CD4-positive, alpha-beta T cell treated with Interferon alpha-2 for 1 hour (primary cell): ENCODE measurements at regions not wholly inside any gene's neighbourhood (a gene's known extent, or its start where the extent isn't known, plus 50 kb on each side); places are given as distances from the start of the nearest gene placed in this dataset.
"Not testable (repeated sequence)": the region's sequence is repeated elsewhere in the genome, so short reads cannot be mapped to it uniquely, and the experiment has no call there.

Source experiments
- DNase-seq, 2 donors: peaks; one replicate each; pipeline ENCODE4 v3.0.0-alpha.2; 2020 to 2022

DNA sequence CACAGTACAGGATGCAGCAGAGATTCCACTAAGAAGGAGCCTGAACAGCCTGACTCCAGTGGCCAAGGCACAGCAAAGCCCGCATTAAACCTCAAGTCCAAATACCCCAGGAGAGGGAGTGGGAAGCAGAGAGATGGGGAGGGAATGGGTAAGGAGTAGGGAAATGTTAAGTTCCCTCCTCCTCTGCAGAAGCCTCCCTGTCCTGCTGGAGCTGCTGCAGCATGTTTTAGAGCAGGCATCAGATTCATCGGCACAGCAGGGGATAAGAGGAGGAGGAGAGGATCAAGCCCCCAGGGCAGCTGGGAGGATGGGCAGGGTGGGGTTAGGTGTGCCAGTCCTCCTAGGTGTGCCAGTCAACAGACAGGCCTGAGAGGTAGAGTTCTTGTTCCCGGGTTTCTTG, 709.7 kb downstream of the PTPRU start:
- no peak for DNase-seq

DNA sequence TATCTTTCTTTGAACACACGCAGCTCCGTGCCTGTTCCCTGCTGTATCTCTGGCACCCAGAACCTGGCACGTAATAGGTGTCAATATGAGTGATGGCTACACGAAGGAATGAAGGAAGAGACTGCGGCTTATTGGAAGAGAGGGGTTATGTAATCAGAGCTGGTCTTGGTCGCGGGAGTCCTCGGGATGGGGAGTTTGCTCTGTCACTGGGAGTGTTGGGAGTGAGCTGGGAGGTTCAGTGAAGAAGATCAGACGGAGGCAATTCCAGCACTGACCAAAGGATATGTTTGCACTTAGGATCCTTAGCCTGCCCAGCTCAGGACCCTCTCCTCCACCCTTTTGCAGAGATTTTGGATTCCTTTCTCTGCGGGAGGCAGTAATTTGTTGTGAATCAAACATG, 709.1 kb downstream of the PTPRU start:
- no peak for DNase-seq

GRCh38 chr1:29944253-29944905, 708.1 kb downstream of the PTPRU start:
- DNase-seq = no peak

DNA sequence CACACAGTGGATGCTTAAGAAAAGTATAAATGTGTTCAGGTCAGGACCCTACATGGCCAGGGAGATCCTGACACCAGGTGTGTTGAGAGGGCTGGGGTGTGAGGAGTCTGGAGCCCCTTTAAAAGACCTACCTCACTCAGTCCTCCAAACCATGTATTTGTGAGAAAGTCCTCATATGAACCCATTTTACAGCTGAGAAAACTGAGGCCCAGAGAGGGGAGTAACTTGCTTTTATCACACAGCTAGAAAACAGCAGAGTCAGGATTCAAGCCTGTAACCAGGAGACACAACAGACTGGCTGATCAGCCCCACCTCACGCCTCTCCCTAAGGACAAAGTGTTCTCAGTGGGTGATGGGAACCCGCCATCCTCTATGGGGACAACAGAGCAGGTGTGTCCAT, 706.7 kb downstream of the PTPRU start:
- DNase-seq = no peak

DNA sequence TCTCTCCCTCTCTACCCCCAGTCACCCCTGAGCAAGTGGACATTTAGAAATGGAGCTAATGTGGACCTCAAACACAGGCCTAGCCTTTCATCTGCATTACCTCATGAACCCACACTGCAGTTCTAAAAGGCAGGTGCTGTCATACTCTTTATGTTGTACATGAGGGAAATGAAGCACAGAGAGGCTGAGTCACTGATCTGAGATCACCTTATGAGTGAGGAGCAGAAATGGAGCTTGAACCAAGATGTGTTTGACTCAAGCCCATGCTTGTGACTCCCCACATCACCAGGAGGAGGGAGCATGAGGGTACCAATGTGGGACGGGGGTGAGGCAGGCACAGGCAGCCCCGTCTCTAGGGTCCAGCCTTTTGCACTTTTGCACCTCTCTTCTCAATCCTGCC, 702.8 kb downstream of the PTPRU start:
- no peak for DNase-seq

GRCh38 chr1:29937356-29937755, 701.0 kb downstream of the PTPRU start:
- DNase-seq = no peak

- no peak for DNase-seq
These were observed 699.8 kb downstream of the PTPRU start for GRCh38 chr1:29936031-29936544.

DNA sequence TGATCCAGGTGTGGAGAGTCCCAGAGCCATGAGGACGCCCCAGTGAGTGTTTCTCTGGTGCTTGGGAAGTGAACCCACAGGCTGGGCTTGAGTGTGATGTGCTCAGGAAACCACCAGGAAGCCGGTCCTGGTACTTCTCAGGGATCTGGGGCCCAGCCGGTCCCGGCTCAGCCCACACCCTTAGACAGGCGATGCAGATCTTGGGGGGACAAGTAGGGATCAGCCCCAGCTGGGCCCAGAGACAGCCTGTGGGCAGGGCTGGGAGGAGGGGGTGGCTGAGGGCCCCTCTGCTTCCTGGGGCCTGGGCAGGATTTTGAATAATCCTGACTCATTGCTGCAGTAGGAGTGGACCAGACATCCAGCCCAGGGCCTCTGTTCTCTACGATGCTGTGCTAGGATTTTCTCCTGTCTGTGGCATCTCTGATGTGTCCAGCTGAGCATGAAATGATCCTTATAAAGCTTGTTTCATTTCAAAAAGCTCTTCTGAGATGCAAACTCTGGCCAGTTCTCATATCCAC, 698.0 kb downstream of the PTPRU start:
- no peak for DNase-seq

GRCh38 chr1:29933067-29933466, 696.7 kb downstream of the PTPRU start:
- no peak for DNase-seq

GRCh38 chr1:29932626-29933025, 696.3 kb downstream of the PTPRU start:
- DNase-seq = no peak

- no peak for DNase-seq
These were observed 695.3 kb downstream of the PTPRU start for GRCh38 chr1:29931477-29932175.

- DNase-seq = no peak
These were observed 688.7 kb downstream of the PTPRU start for GRCh38 chr1:29925058-29925457.

- DNase-seq = no peak
These were observed 687.7 kb downstream of the PTPRU start for GRCh38 chr1:29924017-29924431.

DNA sequence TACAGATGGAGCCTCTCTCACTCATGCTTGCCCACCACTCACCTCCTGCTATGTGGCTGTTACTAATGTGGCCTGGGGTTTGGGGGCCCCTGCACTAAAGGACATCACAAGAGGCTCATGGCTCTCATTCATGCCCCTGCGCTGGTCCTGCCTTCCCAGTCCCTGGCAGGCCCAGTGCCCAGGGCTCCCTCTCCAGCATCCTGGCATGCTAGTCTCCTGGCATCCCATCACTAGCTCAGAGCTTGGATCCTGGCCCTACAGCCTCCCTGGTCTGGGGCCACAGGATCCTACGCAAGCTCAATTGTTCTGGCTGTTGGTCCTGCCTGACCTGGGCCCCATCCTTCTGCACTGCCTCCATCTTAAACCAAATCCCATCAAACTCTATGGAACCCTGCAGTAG, 685.4 kb downstream of the PTPRU start:
- DNase-seq = no peak

- no peak for DNase-seq
These were observed 684.5 kb downstream of the PTPRU start for GRCh38 chr1:29920784-29921183.

DNA sequence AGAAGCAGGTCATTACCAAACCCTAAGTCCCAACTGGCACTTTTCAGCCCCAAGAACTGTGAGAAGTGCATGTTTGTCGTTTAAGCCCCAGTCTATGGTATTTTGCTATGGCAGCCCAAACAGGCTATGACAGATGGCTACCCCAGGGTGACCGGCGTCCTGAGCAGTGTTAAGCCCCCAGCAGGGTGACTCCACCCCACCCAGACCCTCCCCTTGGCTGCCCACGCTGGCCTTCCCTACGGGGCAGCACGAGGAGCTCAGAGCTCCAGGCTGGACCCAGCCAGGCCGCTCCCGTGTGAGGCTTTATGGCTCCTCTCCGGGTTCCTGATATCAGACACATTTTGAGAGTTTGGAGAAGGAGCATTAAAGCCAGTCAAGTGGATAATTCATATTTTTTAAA, 684.0 kb downstream of the PTPRU start:
- no peak for DNase-seq

- not testable (repeated sequence) for DNase-seq
These were observed 682.7 kb downstream of the PTPRU start for GRCh38 chr1:29919041-29919440.

DNA sequence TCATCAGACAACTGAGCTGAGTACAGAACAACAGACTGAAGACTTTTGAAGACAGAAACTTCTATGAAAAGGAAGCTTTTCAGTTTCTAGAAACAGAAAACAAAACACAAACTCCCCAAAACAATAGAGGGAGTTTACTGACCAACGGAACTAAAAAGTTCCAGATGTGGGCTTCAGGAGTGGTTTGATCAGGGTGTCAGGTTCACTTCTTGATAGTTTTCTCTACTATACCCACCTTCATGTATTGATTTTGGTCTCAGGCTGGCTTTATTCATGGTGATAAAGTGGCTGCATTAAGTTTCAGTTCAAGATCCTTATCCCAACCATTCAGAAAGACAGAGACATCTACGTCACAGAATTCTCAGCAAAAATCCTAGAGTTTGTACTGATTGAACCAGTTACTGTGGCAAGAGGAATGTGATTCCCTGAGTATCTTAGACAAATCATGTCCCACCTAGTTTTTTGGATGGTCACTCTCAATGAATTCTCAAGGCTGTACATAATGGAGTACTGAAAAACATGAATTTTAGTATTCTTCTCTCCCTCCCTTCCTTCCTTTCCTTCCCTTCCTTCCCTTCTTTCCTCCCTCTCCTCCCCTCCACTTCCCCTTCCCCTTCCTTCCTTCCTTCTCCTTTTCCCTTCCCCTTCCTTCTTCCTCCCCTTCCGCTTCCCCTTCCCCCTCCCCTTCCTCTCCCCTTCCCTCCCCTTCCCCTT, 680.5 kb downstream of the PTPRU start:
- no peak for DNase-seq

DNA sequence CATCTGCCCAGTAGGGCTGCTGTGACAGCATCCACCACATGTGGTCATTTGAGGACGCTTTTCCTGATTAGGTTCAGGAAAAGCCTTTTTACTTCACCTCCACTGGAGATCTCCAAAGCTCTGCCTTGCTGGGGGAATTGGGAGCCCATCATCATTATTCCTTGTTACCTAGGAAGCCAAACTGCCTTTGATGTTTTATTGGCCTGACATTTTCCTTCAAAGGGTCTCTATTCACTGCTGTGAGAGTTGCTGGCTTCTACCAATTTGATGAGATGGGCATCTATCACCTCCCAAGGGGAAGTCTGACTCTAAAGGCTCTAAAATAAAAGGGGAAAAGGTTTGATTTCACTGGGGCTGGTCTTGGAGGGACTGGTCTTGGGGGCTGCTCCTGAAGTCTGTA, 678.6 kb downstream of the PTPRU start:
- DNase-seq = no peak

DNA sequence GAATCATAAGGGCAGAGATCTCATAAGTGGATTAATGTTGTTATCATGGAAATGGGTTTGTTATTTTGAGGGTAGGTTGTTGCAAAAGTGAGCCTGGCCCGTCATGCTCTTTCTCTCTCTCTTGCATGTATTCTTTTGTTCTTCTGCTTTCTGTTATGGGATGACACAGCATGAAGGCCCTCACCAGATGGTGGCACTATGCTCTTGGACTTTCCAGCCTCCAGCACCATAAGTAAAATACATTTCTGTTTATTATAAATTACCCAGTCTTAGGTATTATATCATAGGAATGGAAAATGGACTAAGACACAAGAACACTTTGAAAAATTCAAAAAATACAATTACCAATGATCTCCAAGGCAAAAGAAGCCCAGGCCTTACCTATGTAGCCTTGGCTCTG, 676.1 kb downstream of the PTPRU start:
- no peak for DNase-seq

DNA sequence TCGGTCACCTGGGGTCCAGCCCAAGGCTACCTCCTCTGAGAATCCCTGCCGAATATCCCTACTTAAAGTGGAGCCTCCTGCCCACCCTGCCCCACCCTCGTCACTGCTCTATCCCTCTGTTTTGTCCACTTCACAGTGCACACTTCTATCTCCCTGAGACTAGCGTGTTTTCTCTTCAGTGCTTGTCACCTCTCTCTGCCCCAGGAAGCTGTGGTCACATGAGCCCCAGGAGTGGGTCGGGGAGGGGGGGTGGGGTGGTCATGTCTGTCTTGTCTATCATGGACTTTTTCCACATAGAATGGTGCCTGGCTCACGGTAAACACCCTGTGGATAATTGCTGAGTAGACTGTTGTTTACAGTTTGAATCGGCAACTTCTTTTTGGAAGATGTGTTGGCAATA, 673.6 kb downstream of the PTPRU start:
- DNase-seq = no peak

DNA sequence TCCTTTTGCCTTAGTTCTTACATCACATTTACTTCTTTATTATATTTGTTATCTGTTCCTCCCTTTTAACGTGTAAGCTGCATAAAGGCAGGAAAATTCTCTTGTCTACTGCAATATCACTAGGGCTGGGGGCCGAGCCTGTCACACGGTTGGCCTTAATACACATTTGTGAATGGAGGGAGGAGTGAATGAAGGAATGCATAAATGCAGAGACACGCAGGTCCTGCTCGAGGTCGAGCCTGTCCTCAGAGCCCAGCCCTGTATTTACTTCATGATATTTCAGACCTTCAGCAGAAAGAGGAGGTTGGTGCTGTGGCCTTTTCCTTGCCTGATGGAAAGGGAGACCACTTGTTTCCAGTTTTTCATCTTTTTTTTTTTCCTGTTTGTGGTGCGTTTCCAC, 671.3 kb downstream of the PTPRU start:
- DNase-seq = no peak

DNA sequence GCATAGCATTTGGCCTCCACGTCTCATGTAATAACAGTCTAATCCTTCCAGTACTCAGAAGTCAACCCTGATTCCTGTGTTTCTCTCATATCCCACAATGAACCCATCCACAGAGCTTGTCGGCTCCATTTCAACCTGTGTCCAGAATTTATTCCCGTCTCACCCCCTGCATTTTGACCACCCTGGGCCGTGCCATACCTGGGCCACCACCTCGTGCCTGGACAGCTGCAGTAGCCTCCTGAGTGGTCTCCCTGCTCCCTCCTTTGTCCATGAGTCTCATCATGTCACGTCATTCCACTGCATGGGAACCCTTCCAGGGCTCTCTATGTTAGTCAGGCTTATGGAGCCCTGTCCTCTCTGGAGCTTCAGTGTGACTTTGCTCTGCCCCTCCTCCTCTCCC, 670.6 kb downstream of the PTPRU start:
- no peak for DNase-seq
